IMR-90 (cell line): ENCODE measurements at regions not wholly inside any gene's neighbourhood (a gene's known extent, or its start where the extent isn't known, plus 50 kb on each side); places are given as distances from the start of the nearest gene placed in this dataset.

ENCODE experiments used
- ATAC-seq: fragments of 200-7000 bp; cut with Tn5 transposase; 2 replicates; pipeline ENCODE4 v1.9.1; 2020; ENCODE audit warnings: low read depth, mild to moderate bottlenecking, moderate library complexity
- BruUV-seq: library from RNA; stranded (reverse); fragments of 400-500 nt; replicated peaks from 2 replicates; lab custom pipeline; 2021; lab: Mats Ljungman, UMichigan
- CTCF ChIA-PET: fragments of 300-600 bp; formaldehyde crosslinking; extraction: SDS; loops from one replicate; lab custom pipeline; 2021; ENCODE audit warnings: antibody characterized with exemption; lab: Yijun Ruan, JAX
- POLR2A ChIA-PET: fragments of 300-600 bp; sonication (Branson Sonifier 250); formaldehyde crosslinking; loops from one replicate; lab custom pipeline; 2022; ENCODE audit warnings: antibody characterized with exemption; ENCODE audit not compliant: unreplicated experiment; lab: Charles Lee
- DNase-seq: peaks from one replicate; pipeline ENCODE4 v3.0.0; 2013
- H2AFZ ChIP-seq: replicated peaks from 2 replicates; pipeline ENCODE3; 2013; ENCODE audit warnings: low read length, mild to moderate bottlenecking; ENCODE audit not compliant: poor library complexity
- H2AK5ac ChIP-seq: 2 replicates; pipeline ENCODE4 v1.6.1; 2013; ENCODE audit warnings: low read depth, low read length, inconsistent platforms
- H2AK9ac ChIP-seq: replicated peaks from 2 replicates; pipeline ENCODE3; 2013; ENCODE audit warnings: mild to moderate bottlenecking, low read depth, low read length, moderate library complexity; ENCODE audit not compliant: poor library complexity
- H2BK120ac ChIP-seq: 2 replicates; pipeline ENCODE4 v1.6.1; 2013; ENCODE audit warnings: low read depth, low read length, inconsistent platforms
- H2BK15ac ChIP-seq: 3 replicates; pipeline ENCODE4 v1.6.1; 2013; ENCODE audit warnings: low read depth, low read length, inconsistent platforms
- H2BK20ac ChIP-seq: 2 replicates; pipeline ENCODE4 v1.6.1; 2013; ENCODE audit warnings: low read depth, mild to moderate bottlenecking, inconsistent platforms, low read length, moderate library complexity
- H2BK5ac ChIP-seq: 2 replicates; pipeline ENCODE4 v1.6.1; 2013; ENCODE audit warnings: mild to moderate bottlenecking, low read depth, low read length, inconsistent platforms; ENCODE audit not compliant: poor library complexity, severe bottlenecking
- H3K14ac ChIP-seq: replicated peaks from 2 replicates; pipeline ENCODE4 v1.6.1; 2013; ENCODE audit warnings: low read depth, low read length, inconsistent platforms
- H3K18ac ChIP-seq: 2 replicates; pipeline ENCODE4 v1.6.1; 2013; ENCODE audit warnings: low read depth, low read length, control low read depth
- H3K23ac ChIP-seq: 2 replicates; pipeline ENCODE4 v1.6.1; 2013; ENCODE audit warnings: low read depth, low read length, inconsistent platforms
- H3K27ac ChIP-seq: 2 replicates; pipeline ENCODE4 v1.5.1; 2013; ENCODE audit warnings: mild to moderate bottlenecking, control low read depth, low read length; ENCODE audit not compliant: insufficient read depth
- H3K27me3 ChIP-seq: 2 replicates; pipeline ENCODE4 v1.6.1; 2013; ENCODE audit warnings: low read length; ENCODE audit not compliant: control insufficient read depth, insufficient read depth
- H3K36me3 ChIP-seq: 2 replicates; pipeline ENCODE4 v1.6.1; 2013; ENCODE audit warnings: low read length, mixed read lengths; ENCODE audit not compliant: control insufficient read depth, insufficient read depth
- H3K4ac ChIP-seq: 2 replicates; pipeline ENCODE4 v1.6.1; 2013; ENCODE audit warnings: low read depth, low read length, inconsistent platforms
- H3K4me1 ChIP-seq: 2 replicates; pipeline ENCODE4 v1.6.1; 2013; ENCODE audit warnings: low read length, mixed read lengths; ENCODE audit not compliant: control insufficient read depth, insufficient read depth
- H3K4me2 ChIP-seq: 2 replicates; pipeline ENCODE4 v1.6.1; 2013; ENCODE audit warnings: low read depth, mild to moderate bottlenecking, control low read depth, low read length, moderate library complexity
- H3K4me3 ChIP-seq: 2 replicates; pipeline ENCODE4 v1.5.1; 2013; ENCODE audit warnings: low read depth, mild to moderate bottlenecking, control low read depth, low read length, moderate library complexity; ENCODE audit not compliant: insufficient read depth
- H3K56ac ChIP-seq: 2 replicates; pipeline ENCODE4 v1.6.1; 2013; ENCODE audit warnings: low read length, inconsistent platforms; ENCODE audit not compliant: insufficient read depth; ENCODE audit errors: extremely low read depth
- H3K79me1 ChIP-seq, 2 experiments: 2 replicates each; pipeline ENCODE4 v1.6.1; 2013; ENCODE audit warnings: low read length in 2 of 2, inconsistent platforms in 1 of 2, low read depth in 1 of 2
- H3K9ac ChIP-seq: 2 replicates; pipeline ENCODE4 v1.6.1; 2013; ENCODE audit warnings: low read depth, low read length, control low read depth
- H3K9me1 ChIP-seq: 2 replicates; pipeline ENCODE4 v1.6.1; 2013; ENCODE audit warnings: low read length, inconsistent platforms; ENCODE audit not compliant: insufficient read depth
- H3K9me3 ChIP-seq: 2 replicates; pipeline ENCODE4 v1.6.1; 2013; ENCODE audit warnings: low read length; ENCODE audit not compliant: control insufficient read depth, insufficient read depth
- H4K20me1 ChIP-seq: 2 replicates; pipeline ENCODE4 v1.6.1; 2013; ENCODE audit warnings: low read length, inconsistent platforms; ENCODE audit not compliant: insufficient read depth
- H4K5ac ChIP-seq: 2 replicates; pipeline ENCODE4 v1.6.1; 2013; ENCODE audit warnings: mild to moderate bottlenecking, low read depth, low read length, control low read depth
- H4K8ac ChIP-seq, 2 experiments: 2 replicates each; pipeline ENCODE4 v1.6.1; 2013; ENCODE audit warnings: low read depth in 2 of 2, low read length in 2 of 2, control low read depth in 1 of 2, inconsistent platforms in 1 of 2
- H4K91ac ChIP-seq: 2 replicates; pipeline ENCODE4 v1.6.1; 2013; ENCODE audit warnings: low read depth, low read length, inconsistent platforms; ENCODE audit not compliant: insufficient read depth
- BHLHE40 ChIP-seq: fragments of 150-350 bp; IDR thresholded peaks from 2 replicates; pipeline ENCODE4 v1.6.1; 2016; ENCODE audit warnings: mild to moderate bottlenecking, low read depth, low read length
- CEBPB ChIP-seq: IDR thresholded peaks from 2 replicates; pipeline ENCODE4 v1.6.1; 2012; ENCODE audit warnings: low read depth, low read length, improper control_type of control experiment
- CHD1 ChIP-seq: IDR thresholded peaks from 2 replicates; pipeline ENCODE4 v1.6.1; 2012; ENCODE audit warnings: low read depth, low read length, improper control_type of control experiment
- CTCF ChIP-seq: conservative IDR thresholded peaks from 2 replicates; pipeline ENCODE4 v1.5.1; 2012; ENCODE audit warnings: mild to moderate bottlenecking, low read depth, low read length, improper control_type of control experiment
- ELK1 ChIP-seq: fragments of 150-350 bp; IDR thresholded peaks from 2 replicates; pipeline ENCODE4 v1.6.1; 2016; ENCODE audit warnings: low read depth, mild to moderate bottlenecking, low read length, moderate library complexity, borderline replicate concordance
- FOS ChIP-seq: fragments of 150-350 bp; IDR thresholded peaks from 2 replicates; pipeline ENCODE4 v1.6.1; 2016; ENCODE audit warnings: low read depth, low read length
- MAFK ChIP-seq: IDR thresholded peaks from 2 replicates; pipeline ENCODE4 v1.6.1; 2012; ENCODE audit warnings: low read depth, low read length, improper control_type of control experiment
- MAZ ChIP-seq: IDR thresholded peaks from 2 replicates; pipeline ENCODE4 v1.6.1; 2012; ENCODE audit warnings: low read depth, mild to moderate bottlenecking, low read length, improper control_type of control experiment, moderate library complexity, borderline replicate concordance
- MXI1 ChIP-seq: IDR thresholded peaks from 2 replicates; pipeline ENCODE4 v1.6.1; 2012; ENCODE audit warnings: low read depth, mild to moderate bottlenecking, low read length, moderate library complexity, borderline replicate concordance
- NFE2L2 ChIP-seq: fragments of 150-350 bp; IDR thresholded peaks from 2 replicates; pipeline ENCODE4 v1.6.1; 2016; ENCODE audit warnings: low read depth, mild to moderate bottlenecking, low read length
- POLR2A ChIP-seq: IDR thresholded peaks from 2 replicates; pipeline ENCODE4 v1.6.1; 2012; ENCODE audit warnings: mild to moderate bottlenecking, low read depth, low read length
- RAD21 ChIP-seq: IDR thresholded peaks from 2 replicates; pipeline ENCODE4 v1.6.1; 2012; ENCODE audit warnings: low read length, improper control_type of control experiment
- RCOR1 ChIP-seq: IDR thresholded peaks from 2 replicates; pipeline ENCODE4 v1.6.1; 2012; ENCODE audit warnings: mild to moderate bottlenecking, low read length, improper control_type of control experiment; ENCODE audit not compliant: insufficient replicate concordance
- RFX5 ChIP-seq: IDR thresholded peaks from 2 replicates; pipeline ENCODE4 v1.8.0; 2012; ENCODE audit warnings: low read depth, mild to moderate bottlenecking, low read length, moderate library complexity
- SMC3 ChIP-seq: fragments of 150-350 bp; IDR thresholded peaks from 2 replicates; pipeline ENCODE4 v1.6.1; 2016; ENCODE audit warnings: low read depth, mild to moderate bottlenecking, antibody characterized with exemption, low read length, moderate library complexity
- USF2 ChIP-seq: fragments of 150-350 bp; IDR thresholded peaks from 2 replicates; pipeline ENCODE4 v1.6.1; 2017; ENCODE audit warnings: mild to moderate bottlenecking, antibody characterized with exemption, low read length, low read depth
- WGBS, 2 experiments: methylation state at CpG; one replicate each; pipeline versions ENCODE4 v1.1.5 to v1.1.7; 2013; ENCODE audit warnings: missing lambda C conversion rate in 2 of 2; ENCODE audit not compliant: insufficient read length in 1 of 2; ENCODE audit errors: extremely low coverage in 2 of 2; 5-methylcytosine and 5-hydroxymethylcytosine counted together
- dilution Hi-C: fragments of 300-500 bp; cut with HindIII; formaldehyde crosslinking; loops from one replicate; pipeline ENCODE4 v1.14.3; 2018; ENCODE audit warnings: low sequenced_read_pairs; ENCODE audit not compliant: unreplicated experiment
- in situ Hi-C: fragments of 300-500 bp; cut with MboI; formaldehyde crosslinking; loops from 3 replicates; pipeline ENCODE4 v1.14.3; 2019; ENCODE audit warnings: low sequenced_read_pairs, inconsistent platforms, mixed read lengths
- intact Hi-C: fragments of 100-400 bp; cut with micrococcal nuclease; formaldehyde crosslinking; loops from 2 replicates; pipeline ENCODE4 v1.10.0; 2022

GRCh38 chr15:26460165-26460564 lies 312.7 kb downstream of the GABRB3 start:
- no peak overlapping the region for H3K14ac ChIP-seq
- H2AFZ ChIP-seq, result no peak overlapping the region
- H4K20me1 ChIP-seq, result no peaks in the 10 kb centered on the region
- intact Hi-C loops (no loop called here), dilution Hi-C loops (no loop called here), in situ Hi-C loops (no loop called here)
- no peak overlapping the region for H4K5ac ChIP-seq
- H2BK120ac ChIP-seq, result no peak overlapping the region
- no peak overlapping the region for H4K8ac ChIP-seq
- H3K4me1 ChIP-seq, result no peaks in the 10 kb centered on the region
- no peak overlapping the region for H2BK15ac ChIP-seq
- no peak overlapping the region for H2BK5ac ChIP-seq
- H3K18ac ChIP-seq, result no peak overlapping the region
- H3K36me3 ChIP-seq, result no peaks in the 10 kb centered on the region
- H2AK9ac ChIP-seq, result no peak overlapping the region
- no peak overlapping the region for H4K91ac ChIP-seq
- H3K23ac ChIP-seq, result no peak overlapping the region
- no peak overlapping the region for H3K4ac ChIP-seq
- TF ChIP-seq POLR2A (no peak), FOS (no peak), MXI1 (no peak), CHD1 (no peak), MAFK (no peak), BHLHE40 (no peak), ELK1 (no peak), RCOR1 (no peak), USF2 (no peak), CTCF (no peak), NFE2L2 (no peak), MAZ (no peak), SMC3 (no peak), RAD21 (no peak), RFX5 (no peak), CEBPB (no peak)
- no peak overlapping the region for H3K27ac ChIP-seq
- H3K9ac ChIP-seq, result no peak overlapping the region
- H3K27me3 ChIP-seq, result no peaks in the 10 kb centered on the region
- WGBS, 2 experiments, result no CpG with 5 or more reads among the region's 2 CpGs
- H2AK5ac ChIP-seq, result no peak overlapping the region
- no peak for ATAC-seq
- no peaks in the 10 kb centered on the region for H3K9me1 ChIP-seq
- no peak overlapping the region for H3K4me2 ChIP-seq
- BruUV-seq, result no TSS peak
- H3K9me3 ChIP-seq, result peaks cover 27% of the 10 kb centered on the region
- no peak overlapping the region for H2BK20ac ChIP-seq
- H3K56ac ChIP-seq, result no peak overlapping the region
- CTCF ChIA-PET, result no interaction called here
- POLR2A ChIA-PET, result no interaction called here
- H3K4me3 ChIP-seq, result no peak overlapping the region
- H3K79me1 ChIP-seq, result no peaks in the 10 kb centered on the region
- no peak for DNase-seq
